WI38 (cell line): ENCODE measurements at regions not wholly inside any gene's neighbourhood (a gene's known extent, or its start where the extent isn't known, plus 50 kb on each side); places are given as distances from the start of the nearest gene placed in this dataset.
A peak's percentile ranks its signal among the peaks of the same experiment; 100 is the strongest.

ENCODE experiments used
- H3K4me3 ChIP-seq: 2 replicates; pipeline ENCODE4 v1.5.1; 2011; ENCODE audit warnings: low read depth, mild to moderate bottlenecking, control low read depth, low read length
- TF ChIP-seq, protein P1 (sequence below): IDR thresholded peaks from 2 replicates; pipeline ENCODE4 v1.5.1; 2012; ENCODE audit warnings: low read depth, mild to moderate bottlenecking, control low read depth, low read length

DNA sequence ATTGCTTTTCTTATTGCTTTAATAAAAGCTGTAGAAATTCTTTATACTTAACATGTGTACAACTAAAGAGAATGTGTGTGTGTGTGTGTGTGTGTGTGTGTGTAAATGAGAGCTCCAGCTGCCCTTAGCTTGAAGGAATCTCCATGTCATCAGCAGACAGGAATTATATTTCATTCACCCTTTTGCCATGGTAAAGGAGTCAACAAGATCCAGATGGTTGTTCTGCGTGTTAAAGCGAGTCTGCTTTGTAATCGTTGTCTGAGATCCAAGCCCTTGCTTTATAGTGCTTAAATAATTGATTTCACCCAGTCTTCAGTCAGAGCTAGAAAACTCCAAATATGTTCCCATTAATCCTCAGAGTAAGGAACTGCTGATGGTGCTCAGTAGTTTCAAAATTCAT is 285.5 kb downstream of the PDGFC start:
- TF ChIP-seq, protein P1, sequence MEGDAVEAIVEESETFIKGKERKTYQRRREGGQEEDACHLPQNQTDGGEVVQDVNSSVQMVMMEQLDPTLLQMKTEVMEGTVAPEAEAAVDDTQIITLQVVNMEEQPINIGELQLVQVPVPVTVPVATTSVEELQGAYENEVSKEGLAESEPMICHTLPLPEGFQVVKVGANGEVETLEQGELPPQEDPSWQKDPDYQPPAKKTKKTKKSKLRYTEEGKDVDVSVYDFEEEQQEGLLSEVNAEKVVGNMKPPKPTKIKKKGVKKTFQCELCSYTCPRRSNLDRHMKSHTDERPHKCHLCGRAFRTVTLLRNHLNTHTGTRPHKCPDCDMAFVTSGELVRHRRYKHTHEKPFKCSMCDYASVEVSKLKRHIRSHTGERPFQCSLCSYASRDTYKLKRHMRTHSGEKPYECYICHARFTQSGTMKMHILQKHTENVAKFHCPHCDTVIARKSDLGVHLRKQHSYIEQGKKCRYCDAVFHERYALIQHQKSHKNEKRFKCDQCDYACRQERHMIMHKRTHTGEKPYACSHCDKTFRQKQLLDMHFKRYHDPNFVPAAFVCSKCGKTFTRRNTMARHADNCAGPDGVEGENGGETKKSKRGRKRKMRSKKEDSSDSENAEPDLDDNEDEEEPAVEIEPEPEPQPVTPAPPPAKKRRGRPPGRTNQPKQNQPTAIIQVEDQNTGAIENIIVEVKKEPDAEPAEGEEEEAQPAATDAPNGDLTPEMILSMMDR: no peak
- H3K4me3 ChIP-seq: no peak overlapping the region

DNA sequence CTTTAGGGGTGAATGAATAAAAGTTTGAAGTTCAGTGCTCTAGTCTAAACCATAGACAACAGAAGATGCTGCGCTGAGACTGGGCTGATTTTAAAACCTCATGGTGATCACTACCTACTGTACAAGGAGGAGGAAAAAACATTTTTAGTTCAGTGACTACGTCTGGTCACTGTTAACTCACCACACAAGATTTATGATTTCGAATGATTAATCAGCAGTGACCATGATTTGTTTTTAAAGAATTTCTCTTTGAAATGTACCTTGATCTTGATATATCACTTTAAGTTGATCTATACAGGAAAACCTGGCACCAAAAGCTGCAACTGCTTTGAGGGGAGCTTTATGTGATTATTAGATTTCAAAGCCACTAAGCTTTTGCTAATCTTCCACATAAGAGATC is 286.3 kb downstream of the PDGFC start:
- H3K4me3 ChIP-seq: no peak overlapping the region
- TF ChIP-seq, protein P1: no peak

DNA sequence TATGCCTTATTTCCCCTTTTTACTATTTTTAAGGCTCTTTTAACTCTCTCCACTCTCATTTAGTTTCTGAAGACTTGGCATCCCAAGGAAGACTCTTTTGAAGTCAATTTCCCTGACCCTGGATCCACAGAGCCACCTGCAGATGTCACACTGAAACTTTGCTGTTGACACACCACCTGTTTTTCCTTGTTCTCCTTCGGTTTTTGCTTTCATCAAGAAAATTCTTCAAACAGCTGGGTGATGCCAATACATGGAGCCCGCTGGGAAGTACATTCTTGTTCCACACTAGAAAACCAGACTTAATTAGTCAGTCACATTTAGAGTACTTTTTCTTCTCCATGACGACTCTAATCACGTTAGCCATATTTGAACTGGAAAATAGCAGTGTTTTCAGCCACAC is 293.9 kb downstream of the PDGFC start:
- TF ChIP-seq, protein P1: no peak
- no peak overlapping the region for H3K4me3 ChIP-seq

DNA sequence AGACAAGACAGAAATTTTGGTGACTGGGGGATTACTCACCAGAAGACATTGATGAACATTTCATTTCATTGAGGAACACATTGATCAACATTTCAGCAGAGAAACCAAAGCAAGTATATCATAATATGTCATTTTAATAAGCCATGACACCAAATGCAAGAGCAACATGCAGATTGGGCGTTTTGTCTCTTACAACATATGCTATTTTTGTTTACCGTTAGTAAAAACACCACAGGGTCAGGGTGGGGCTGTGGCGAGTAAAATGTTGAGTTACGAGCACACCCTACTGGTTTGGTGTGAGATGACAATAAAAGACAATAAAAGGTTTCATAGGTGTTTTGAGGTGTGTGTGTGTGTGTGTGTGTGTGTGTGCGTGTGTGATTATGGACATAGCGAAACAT is 294.5 kb downstream of the PDGFC start:
- TF ChIP-seq, protein P1: 0 out of 2 replicates have a peak, but pooled peaks have one; percentile 8
- no peak overlapping the region for H3K4me3 ChIP-seq

DNA sequence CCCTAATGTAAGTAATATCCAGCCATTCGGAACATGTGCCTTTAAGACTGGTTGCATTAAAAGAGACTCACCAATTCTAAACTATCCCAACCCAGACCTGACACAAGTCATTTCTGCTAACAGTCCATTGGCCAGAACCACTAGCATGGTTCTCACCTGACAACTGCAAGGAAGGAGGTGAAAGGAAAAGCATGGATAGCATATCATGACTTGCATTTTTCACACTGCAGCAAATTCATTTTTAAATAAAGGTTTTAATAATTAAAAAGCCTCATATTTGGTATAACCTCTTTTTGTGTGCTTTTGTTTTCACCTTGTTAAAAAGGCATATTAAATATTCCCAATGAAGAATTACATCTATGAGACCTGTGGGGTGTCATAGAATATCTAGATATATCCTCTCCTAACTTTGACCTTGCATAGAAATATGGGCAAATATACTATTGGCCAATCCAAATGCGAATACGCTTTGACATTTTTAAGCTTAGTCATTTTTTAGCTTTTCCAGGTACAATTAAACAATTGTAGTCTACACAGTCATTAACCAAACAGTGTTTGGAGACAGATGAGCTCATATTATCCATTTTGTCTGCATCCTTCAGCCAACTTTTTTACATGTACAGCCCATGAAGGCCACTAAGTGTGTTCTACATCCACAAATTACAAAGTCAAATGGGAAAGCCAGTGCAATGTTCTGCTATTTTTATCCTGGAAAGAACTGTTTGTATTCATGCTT is 295.3 kb downstream of the PDGFC start:
- no peak overlapping the region for H3K4me3 ChIP-seq
- TF ChIP-seq, protein P1: no peak

DNA sequence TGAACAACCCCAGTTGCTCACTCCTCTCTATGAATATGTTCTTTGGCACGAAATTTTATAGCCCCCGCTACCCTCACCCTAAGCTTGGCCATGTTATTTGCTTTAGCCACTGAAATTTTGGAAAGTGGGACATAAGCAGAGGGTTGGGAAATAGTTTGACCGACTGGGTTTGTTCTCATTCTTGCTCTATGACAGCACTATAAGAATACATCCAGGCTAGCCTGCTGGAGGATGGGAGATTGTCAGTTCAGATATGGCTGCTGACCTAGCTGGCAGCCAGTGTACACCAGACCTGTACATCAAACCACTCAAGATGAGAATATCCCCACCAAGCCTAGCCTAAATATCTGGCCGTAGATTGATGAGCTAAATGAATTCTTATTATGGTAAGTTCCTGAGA is 298.1 kb downstream of the PDGFC start:
- TF ChIP-seq, protein P1: no peak
- H3K4me3 ChIP-seq: no peak overlapping the region

DNA sequence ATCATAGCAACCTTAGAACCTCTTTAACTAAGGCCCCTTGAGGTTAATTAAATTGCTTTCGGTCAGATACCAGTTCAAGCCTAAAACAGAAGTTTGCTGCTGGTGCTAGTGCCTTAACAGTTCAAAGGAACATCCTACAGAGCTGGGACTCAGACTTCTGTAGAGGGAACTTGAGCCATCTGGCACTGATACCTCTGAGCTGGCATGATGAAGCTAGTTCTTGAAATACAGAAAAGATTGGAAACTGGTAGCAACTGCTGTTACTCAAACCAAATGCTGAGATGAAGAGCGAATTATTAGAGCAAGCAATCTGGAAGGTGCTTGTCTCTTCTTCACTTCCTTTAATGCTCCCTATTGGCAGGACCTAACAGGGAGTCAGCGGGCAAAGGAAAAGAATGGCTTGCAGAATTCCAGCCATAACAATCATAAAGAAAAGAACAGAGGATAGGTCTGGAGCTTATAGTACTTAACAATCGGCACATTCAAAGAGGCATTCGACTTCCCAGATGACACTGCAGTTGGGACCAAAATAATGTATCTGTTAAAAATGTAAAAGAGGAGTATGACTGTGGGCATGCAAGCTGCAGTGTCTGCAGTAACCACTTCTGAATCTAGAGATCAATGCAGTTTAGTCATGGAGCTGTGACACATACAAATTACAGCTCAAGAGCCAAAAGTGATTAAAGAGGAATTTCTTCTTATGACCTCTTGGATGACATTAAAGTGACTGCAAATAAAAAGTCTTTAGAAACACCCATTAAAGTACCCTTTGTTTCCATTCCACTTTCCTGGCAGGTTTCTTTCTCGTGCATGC is 298.9 kb downstream of the PDGFC start:
- H3K4me3 ChIP-seq: no peak overlapping the region
- TF ChIP-seq, protein P1: no peak
